Left colon (tissue), 2 donors: ENCODE measurements at regions not wholly inside any gene's neighbourhood (a gene's known extent, or its start where the extent isn't known, plus 50 kb on each side); places are given as distances from the start of the nearest gene placed in this dataset.

Source experiments
- ATAC-seq: fragments of 200-7000 bp; cut with Tn5 transposase; one replicate; pipeline ENCODE4 v1.9.1; 2020; ENCODE audit warnings: mild to moderate bottlenecking, moderate library complexity
- DNase-seq, 2 donors: peaks; one replicate each; pipeline ENCODE4 v3.0.0-alpha.2; 2020
- intact Hi-C, 2 donors: fragments of 100-400 bp; cut with DNase I in 1 of 2; cut with micrococcal nuclease in 1 of 2; formaldehyde crosslinking; loops; one replicate each; pipeline versions ENCODE4 v1.11.2 to v1.14.0; 2022; cut with DNase I, micrococcal nuclease
- donor health status: DM: no; HTN: no; CAD: no.
- donor health status: DM: yes; HTN: yes; CAD: no.

- DNase-seq: peak; percentile 74 to 92
- intact Hi-C loops: loop anchor here in 1 of 2 donors (5.0 to 10.0 kb wide), 2 partner anchors 426 to 519 kb away; no protein-coding TSS in a partner anchor
- ATAC-seq: peak; percentile 82
Measured at GRCh38 chr15:77543159-77543882, 89.4 kb downstream of the LINGO1 start.

GRCh38 chr15:77542491-77543001 is 90.2 kb downstream of the LINGO1 start:
- intact Hi-C loops: loop anchor here in 1 of 2 donors (5.0 to 10.0 kb wide), 2 partner anchors 425 to 518 kb away; no protein-coding TSS in a partner anchor
- no peak for DNase-seq
- no peak for ATAC-seq

GRCh38 chr15:77541421-77542181 is 91.1 kb downstream of the LINGO1 start:
- ATAC-seq (peak; percentile 12), DNase-seq (no peak)
- intact Hi-C loops: loop anchor here in 1 of 2 donors (5.0 to 10.0 kb wide), 2 partner anchors 424 to 517 kb away; no protein-coding TSS in a partner anchor

- DNase-seq (no peak), ATAC-seq (no peak)
- intact Hi-C loops: loop anchor here in 1 of 2 donors (5.0 to 10.0 kb wide), 2 partner anchors 423 to 516 kb away; no protein-coding TSS in a partner anchor
Measured at GRCh38 chr15:77540312-77541060, 92.2 kb downstream of the LINGO1 start.

- DNase-seq (peak; percentile 71 to 73), ATAC-seq (peak; percentile 50)
- intact Hi-C loops: no loop called here
Measured at GRCh38 chr15:77538793-77539497, 93.8 kb downstream of the LINGO1 start.

- intact Hi-C loops: no loop called here
- DNase-seq: no peak
- ATAC-seq: no peak
Measured at GRCh38 chr15:77538027-77538451, 94.7 kb downstream of the LINGO1 start.

- intact Hi-C loops: no loop called here
- DNase-seq: no peak
- ATAC-seq: no peak
Measured at GRCh38 chr15:77537006-77537405, 95.7 kb downstream of the LINGO1 start.

GRCh38 chr15:77535845-77536244 is 96.9 kb downstream of the LINGO1 start:
- DNase-seq: peak; percentile 31 to 41
- peak; percentile 30 for ATAC-seq
- intact Hi-C loops: no loop called here
